ENCODE measurements at regions not wholly inside any gene's neighbourhood (a gene's known extent, or its start where the extent isn't known, plus 50 kb on each side); places are given as distances from the start of the nearest gene placed in this dataset.

DNA sequence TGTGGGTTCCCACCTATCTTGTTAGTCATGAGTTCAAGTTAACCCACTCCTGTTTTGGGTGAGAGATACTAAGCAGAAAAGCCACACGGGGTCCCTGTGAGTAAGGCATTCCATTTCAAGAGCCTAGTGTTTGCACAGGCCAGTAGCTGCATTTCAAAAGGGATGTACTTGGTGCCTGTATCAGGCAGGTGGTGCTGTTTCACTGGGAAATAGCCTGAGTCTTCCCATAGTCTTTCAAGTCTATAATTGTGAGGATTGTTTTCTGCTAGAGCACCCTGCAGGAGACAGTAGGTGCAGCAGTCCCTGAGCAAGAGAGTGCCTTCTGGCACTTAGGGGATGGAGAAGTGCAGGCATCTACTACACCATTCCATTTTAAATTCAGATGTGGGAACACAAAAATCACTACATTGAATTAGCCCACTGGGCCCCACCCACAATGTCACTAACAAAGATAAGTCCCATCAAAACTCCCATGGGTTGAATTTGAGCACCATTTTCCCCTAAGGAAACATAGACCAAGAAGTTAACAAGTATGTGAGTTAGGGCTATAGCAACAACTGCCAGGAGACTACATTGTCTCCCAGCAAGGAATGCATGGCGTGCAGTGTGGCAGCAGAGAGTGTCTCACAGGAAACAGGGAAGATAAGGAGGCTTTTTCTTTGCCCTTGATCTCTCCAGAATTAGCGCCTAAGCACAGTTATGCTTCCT is 263.2 kb downstream of the COX7C start:
- peak; percentile 24 for DNase-seq

DNA sequence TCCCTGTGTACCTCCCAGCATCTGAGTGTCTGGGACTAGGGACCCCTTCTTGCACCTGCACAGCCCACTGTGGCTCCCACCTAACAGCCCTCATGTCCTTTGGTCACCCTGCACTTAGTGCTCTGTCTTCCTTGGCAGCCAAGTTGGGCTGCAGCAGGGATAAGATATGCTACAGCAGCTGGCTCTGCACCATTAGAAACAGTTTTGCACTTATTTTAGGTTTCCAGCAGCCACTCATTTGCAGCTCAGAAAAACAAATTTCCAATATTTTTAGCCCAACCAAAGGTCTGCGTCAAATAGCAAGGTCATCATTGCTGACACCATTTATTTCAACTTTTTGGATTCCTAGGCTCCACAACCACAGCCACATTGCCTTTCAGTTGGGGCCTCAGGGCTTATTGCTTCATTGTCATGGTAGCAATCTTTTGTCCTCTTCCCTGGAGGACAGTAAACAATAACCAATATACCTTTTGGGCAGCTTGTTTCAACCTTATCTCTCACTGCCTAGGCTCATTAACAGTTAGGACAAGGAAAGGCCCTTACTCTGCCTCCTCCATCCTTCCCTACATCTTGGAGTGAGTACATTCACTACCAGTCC is 263.9 kb downstream of the COX7C start:
- DNase-seq, result no peak

DNA sequence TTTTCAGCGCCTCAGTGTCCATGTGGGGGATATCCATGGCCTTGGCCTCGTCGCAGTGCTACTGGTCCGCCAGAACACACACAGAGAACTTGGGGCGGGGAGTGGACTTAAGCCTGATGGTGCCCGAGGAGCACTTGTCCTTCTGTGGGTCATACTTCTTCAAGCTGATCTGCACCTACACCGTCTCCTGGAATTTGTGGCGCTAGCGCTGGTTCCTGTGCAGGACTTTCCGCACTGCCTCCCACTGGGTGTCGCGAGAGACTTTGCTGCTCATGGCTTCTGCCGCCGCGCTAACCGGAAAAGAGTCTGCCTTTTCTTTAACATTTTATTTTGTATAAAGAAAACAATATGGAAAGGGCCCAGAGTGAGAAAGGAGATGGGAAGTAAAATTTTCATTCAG is 266.9 kb downstream of the COX7C start:
- DNase-seq, result no peak

DNA sequence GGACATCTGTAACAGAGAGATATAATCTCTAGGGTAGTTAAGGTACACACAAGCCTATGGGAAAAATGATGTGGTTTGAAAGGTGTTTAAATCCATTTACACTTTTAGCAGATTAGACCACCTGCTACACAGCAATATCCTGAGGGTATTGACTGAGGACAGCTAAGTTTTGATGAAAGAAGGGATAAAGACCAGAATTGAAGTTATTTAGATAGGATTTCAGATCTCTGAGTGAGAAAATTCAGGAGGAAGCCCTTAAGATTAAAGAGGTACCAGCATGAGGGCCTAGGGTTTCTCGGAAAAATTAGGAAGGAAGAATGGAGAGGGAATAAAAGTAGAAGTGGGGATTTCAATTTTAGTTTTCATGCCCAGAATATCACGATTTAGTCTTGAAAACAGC is 267.3 kb downstream of the COX7C start:
- DNase-seq, result no peak

DNA sequence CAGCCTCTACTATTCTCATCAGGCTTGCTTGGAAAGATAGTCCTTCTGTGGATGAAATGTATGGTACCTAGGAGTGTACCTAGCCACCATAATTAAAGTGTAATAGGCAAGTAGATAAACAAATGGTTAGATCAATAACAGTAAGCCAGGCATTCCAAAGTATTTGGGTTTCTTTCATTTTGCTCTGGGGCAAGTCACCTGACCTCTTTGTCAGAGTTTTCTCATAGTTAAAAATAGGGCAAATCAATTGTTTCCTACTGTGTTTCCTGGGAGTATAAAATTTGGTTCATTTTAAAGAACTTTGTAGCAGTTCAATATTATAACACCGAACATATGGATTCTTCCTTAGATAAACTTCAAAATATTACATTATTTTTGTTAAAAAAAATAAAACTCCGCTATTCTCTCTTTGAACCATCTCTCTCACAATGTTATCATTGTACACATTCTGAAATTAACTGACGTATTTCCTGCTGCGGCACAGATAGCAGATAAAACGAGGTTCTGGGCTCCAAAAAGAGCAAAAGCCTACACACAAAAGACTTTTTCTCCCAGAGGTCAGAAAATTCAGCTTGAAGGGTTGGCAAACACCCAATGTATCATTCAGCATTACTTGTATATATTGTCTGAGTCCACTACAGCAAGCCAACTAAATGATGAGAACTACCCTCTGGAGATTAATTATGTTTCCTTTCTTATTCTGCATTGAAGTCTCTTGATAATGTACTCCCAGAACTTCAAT is 267.9 kb downstream of the COX7C start:
- no peak for DNase-seq

DNA sequence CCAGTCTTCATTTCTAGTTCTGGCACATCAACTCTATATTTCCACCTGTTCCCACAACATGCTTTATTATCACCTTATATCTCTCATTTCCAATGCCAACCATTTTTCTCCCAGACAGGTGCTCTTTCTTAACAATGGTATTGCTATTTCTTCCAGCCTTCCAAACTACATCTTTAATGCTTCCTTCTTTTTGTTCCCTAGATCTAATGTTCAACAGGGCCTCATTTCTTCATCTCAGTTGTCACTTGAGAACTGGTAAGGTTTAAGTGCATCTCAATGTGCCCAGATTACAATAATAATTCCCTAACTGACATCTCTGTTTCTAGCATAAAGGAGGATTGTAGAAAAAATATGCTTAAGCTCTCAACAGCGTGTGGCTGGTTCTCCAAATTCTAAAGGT is 272.6 kb downstream of the COX7C start:
- DNase-seq, result no peak

DNA sequence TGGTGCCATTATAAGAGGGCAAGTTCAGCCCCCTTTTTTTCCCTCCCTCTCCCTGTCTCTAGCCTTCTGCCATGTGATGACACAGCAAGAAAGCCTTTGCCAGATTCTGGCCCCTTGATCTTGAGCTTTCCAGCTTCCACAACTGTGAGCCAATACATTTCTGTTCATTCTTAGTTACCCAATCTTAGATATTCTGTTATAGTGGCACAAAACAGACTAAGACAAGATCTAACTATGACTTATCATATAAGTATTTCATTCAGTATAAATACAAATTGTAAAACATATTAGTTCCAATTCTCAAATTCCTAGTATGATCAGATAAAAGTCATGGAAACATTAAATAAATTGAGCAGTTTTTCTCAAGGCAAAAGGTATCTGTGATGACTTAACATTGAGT is 276.3 kb downstream of the COX7C start:
- DNase-seq, result no peak

DNA sequence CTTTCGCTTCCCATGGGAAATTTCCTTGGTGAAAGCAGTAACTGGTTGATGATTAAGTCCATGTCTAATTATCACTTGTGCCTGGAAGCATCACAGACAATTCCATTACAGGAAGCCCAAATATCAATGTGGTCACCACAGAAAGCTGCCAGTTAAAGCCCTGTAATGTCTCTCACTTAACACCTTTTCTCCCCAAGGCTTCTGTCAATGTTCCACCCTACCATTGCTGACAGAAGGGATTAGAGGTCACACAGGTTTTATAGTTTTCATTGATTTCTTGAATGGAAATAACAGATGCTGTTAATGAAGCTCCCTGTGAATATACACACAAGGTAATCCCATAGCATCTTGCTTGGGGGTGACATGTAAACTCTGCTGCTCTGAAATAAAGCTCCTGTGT is 279.2 kb downstream of the COX7C start:
- DNase-seq, result no peak

DNA sequence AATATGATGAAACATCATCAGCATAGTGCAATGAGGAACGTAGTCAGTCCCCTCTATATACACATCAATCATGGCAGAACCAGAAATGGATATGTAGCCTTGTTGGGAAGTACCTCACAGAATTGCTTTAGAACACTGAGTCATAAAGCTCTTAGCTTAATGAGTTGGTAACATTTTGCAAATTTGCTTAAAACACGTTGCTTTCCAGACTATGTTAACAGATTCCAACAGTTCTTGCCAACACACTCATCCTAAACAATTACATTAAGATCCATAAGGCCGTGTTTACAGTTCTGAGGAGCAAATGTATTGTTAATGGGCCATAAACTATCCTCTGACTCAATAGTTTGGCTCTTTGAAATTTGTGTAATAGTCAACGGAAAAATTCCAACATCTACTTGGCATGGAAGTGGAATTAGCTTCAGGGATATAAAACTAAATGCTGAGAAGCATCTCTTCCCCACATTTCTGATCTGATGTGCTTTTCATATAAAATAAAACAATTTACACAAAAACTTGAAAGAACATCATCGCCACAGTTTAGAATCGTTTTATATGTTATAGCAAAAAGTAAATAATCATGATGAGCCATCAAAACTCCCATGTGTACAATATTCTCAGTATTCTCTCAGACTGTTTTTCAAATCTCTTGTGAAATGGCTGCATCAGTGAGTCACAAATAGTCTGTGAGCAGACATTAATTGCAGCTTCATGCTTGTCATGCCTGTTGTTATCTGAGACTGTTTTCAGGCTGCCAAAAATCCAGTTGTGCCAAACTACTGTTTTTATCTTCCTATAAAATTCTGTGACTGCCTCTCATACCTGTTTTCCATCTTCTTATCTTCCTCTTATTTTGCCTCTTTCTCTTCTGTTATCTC is 291.9 kb downstream of the COX7C start:
- DNase-seq, result no peak

DNA sequence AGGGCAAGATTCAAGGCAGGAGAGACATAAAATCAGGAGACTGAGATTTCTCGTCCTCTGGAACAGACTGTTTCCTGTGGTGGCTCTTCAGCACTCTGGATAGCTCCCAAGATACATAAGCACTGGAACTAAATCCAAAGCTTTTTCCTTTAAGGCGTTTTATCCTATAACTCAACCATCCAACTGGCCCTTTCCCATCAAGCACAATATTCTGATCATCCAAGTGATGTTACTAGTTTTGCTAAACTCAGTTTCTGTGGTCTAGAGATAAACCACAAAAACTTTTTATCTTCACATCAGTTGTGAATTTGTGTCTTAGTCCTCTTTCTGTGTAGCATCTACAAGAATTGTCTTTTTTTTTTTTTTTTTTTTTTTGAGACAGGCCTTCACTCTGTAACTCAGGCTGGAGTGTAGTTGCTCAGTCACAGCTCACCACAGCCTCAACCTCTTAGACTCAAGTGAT is 299.4 kb downstream of the COX7C start:
- DNase-seq, result no peak

DNA sequence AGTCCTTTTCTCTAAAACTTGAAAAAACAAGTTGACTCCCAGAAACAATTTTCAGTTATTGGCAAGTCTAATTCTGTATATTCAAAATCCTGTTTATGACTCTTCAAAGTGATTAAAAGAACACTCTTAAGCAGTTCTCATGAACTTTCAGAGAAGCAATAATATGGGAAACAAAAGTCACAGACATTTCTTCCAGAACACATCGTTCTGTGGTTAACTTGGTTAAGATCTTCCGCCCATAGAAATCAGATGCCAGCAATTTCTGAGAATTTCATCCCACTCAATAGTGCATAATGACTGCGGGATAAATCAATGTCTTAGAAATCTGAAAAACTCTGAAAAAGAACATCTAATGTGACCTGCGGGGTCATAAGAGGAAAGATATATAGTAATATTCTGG is 300.5 kb downstream of the COX7C start:
- DNase-seq, result no peak

DNA sequence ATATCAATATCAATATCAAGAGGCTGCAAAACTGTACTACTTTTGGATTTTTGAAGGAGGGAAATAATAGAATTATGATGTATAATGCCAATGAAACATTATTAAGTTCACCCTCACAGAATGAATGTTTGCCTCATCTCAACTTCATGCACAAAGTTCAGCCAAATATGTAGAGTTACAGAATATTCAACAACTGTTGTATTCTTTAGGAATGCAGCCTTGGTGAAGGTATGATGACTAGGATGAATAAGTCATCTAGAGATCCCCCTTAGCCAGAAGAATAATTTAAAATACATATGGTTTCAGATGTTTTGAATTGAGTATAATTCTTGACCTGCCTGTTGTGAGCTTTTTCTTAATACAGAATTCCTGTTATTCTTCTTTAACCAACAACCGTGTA is 308.3 kb downstream of the COX7C start:
- DNase-seq, result no peak

DNA sequence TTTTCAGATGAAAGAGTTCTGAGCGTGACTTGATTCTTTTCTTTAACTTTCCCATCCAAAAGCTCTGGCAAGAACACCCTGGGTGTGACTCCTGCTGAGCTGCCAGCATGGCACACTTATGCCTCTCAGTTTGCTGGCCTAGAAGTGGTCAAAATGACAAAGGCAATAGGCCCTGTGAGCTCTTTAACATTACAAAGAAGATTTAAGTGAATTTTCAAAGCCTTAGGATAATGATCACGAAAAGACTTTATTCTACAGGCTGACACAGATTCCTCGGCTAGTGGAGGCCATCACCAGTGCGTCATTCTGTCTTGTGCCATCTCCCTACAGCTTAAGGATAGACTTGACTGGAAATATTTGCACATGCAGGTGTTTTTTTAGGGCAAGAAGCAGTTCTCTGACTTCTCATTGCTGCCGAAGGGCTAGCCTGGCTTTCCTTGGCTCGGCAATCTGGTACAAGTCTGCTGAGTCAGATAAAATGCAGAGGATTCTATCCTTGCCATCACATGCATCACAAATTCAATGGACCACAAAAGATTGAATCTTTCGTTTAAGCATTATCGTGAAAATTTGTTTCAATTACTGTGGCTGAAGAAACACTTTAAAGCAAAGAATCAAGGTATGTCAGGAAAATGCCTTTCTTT is 311.5 kb downstream of the COX7C start:
- DNase-seq, result no peak

DNA sequence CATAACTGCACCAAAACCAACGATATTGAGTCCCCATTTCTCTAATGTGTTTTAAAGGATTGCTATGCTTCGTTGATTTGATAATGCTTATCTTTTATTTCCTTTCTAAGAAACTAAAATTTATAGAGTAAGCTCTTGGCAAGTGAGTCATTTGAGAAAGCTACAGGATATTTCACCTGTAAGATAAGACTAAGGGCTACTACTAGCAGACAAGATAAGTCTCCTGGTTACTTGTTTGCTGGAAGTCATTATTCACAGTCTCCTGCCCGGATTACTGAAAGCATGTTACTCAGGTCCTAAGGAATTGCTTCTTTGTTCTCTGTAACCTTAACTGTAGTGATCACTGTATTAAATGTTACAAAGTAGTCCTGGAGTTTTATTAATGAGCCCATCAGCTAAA is 315.9 kb upstream of the RASA1 start:
- DNase-seq, result no peak

DNA sequence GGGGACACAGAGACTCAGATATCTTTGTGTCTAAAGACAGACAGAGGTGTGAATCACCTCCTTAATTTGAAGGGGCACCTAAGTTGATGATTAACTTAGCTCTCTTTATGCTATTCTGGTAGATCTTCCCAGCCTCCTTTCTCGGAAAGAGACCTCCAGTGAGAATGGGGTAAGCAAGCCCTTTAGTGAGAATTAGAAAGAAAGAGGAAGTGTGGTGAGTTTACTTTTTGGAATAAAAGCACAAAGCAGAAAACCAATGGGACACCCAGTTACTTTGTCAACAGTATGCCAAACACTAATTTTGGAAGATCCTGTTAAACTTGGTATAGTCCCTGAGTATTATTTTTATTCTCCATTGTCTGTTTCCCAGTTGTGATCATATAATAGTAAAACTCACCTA is 302.8 kb upstream of the RASA1 start:
- no peak for DNase-seq

DNA sequence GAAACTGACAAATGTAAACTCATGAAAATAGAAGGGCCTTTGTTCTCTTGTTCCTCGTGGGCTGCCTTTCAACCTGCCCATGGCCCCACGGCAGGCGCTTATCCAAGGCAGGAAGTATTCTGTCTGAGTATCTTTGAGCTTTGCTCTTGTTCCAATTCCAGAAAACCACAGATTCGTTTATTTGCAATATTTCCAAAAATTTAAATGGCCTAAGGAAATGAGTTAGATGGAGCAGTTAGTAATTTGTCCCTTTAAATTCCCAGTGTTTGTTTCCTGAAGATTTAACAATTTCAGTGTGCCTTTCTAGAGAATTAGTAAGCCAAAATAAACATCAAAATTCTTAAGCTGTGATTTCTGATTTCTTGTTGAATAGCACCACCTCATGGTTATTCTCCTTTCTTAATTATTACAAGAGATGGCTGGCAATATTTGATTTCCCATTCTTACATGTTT is 299.4 kb upstream of the RASA1 start:
- DNase-seq, result no peak

DNA sequence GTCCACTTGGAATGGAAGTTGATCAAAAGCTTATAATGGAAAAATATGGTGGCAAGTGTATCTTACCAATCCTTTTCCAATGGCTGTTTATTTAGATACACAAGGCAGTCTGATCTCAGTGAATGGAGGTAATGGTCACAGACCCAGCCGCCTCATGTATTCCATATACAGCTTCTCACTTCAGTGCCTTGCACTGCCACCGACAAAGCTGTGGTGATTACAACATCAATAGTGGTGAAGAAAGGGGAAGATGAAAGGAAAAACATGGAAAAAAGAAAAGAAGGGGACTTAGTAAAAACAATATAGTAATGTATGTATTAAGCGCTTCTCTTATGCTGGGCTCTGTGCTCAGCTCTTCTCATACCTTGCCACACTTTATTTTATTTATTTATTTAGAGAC is 297.3 kb upstream of the RASA1 start:
- DNase-seq, result no peak

DNA sequence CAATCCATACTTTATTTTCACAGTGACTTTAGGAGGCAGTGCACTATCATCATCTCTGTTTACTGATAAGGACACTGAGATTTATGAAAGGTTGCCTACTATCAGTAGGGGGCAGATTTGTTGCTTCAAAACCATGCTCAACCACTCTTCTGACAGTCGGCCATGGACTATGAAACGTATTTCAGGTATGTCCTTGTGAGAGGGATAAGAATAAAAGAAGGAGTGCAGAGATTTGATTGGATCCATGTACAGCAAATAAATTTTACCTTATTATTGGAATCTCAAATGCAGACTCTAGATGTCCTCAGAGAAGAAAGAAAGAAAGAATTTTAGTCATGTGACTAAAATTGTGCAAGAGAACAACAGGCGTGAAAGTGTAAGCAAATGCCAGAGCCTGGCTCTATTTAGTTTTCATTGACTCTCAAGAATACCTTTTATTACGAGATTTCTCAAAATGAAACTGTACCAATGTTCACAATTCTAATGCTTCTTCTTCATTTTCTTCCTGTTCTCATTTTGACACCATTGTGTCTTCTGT is 296.6 kb upstream of the RASA1 start:
- DNase-seq, result no peak

DNA sequence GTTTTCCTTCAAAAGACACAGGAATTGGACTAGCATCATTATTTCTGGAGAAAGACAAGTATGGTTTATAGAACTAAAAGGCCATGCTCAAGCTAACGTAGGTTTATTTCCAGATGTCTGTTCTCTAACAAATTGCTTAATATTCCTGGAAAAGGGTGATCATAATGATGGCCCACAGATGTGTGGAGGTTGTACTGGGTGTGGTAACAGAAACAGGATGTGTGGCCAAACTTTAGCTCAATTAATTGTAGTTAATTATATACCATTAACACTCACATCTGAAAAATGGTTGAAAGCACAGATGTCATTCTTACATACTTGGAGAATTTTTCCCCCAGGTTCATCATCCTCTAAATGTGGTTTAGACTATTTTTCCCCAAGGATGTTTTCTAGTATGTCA is 292.7 kb upstream of the RASA1 start:
- DNase-seq, result no peak

DNA sequence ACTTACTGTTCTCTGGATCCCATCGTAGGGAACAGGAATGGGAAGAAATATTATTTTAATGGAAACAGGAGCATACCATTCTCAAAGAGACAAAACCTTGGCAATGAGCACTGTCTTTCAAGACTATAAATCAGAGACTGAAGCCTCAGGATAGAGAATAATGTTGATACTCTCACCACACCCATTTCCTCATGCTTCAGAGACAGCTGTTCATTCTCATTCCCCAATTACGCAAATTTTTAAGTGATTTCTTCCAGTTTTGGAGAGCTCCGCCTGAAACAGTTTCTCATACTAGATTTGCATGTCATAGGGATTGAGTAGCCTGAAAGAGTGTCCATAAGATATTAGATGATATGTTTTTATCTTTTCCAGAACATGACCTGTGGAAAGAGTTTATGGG is 290.5 kb upstream of the RASA1 start:
- no peak for DNase-seq

DNA sequence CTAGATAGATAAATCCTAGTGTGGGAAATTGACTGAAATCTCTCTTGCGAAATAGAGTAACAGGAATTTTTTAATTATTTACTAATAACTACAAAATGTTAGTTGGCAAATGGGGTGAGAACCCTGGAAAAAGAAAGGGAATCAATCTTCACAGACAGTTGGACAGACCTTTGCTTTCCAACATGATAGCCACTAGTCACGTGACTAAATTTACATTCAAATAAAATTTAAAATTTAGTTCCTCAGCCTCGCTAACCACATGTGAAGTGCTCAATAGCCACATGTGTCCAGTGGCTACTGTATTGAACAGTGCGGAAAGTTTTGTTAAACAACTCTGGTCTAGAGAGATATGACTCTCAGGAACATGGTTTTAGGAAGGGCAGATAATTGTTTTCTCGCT is 289.9 kb upstream of the RASA1 start:
- DNase-seq, result no peak

DNA sequence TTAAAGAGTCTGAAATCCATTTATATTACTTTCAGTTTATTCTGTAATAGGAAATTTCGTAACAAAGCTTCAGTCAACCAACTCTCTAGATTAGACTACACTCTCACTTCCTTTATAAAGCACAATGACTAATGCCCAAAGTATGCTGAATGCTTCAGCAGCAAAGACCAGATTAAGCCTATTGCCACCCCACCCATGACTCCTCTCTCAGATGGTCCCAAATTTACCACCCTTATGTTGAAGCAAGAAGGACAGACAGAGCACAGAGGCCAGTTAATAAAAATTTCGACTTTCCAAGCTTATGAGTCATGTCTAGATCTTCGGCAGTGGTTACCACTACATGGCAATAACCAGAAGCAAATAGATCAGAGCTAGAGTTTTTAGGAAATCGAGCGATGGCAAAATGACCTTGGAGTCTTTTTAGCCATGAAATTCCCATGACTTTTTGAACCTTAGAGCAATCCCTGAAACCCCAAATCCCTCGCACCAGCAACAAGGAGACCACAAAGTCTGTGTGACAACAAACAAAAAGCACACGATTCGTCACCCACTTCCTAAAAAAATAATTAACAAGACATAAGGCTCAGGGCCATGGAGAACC is 287.8 kb upstream of the RASA1 start:
- DNase-seq, result no peak
